Hepatic stellate cell (primary cell): ENCODE measurements at regions not wholly inside any gene's neighbourhood (a gene's known extent, or its start where the extent isn't known, plus 50 kb on each side); places are given as distances from the start of the nearest gene placed in this dataset.
"Not testable (repeated sequence)": the region's sequence is repeated elsewhere in the genome, so short reads cannot be mapped to it uniquely, and the experiment has no call there.

Source experiments
- DNase-seq: peaks from one replicate; pipeline ENCODE4 v3.0.0; 2011; ENCODE audit warnings: low spot score

DNA sequence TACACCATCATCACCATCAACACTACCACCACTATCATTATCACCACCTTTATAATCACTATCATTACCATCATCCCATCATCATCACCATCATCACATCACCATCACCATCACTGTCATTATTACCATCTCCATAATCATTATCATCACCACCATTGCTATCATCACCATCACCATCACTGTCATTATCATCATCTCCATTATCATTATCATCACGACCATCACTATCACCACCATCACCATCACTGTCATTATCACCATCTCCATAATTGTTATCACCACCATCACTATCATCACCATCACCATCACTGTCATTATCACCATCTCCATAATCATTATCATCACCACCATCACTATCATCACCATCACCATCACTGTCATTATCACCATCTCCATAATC is 279.6 kb upstream of the HS6ST1 start:
- DNase-seq: not testable (repeated sequence)

- DNase-seq: no peak
Observed at GRCh38 chr2:128598862-128599441, 280.3 kb upstream of the HS6ST1 start.

- DNase-seq: no peak
Observed at GRCh38 chr2:128599700-128600099, 281.0 kb upstream of the HS6ST1 start.

- DNase-seq: no peak
Observed at GRCh38 chr2:128600581-128601297, 282.1 kb upstream of the HS6ST1 start.

DNA sequence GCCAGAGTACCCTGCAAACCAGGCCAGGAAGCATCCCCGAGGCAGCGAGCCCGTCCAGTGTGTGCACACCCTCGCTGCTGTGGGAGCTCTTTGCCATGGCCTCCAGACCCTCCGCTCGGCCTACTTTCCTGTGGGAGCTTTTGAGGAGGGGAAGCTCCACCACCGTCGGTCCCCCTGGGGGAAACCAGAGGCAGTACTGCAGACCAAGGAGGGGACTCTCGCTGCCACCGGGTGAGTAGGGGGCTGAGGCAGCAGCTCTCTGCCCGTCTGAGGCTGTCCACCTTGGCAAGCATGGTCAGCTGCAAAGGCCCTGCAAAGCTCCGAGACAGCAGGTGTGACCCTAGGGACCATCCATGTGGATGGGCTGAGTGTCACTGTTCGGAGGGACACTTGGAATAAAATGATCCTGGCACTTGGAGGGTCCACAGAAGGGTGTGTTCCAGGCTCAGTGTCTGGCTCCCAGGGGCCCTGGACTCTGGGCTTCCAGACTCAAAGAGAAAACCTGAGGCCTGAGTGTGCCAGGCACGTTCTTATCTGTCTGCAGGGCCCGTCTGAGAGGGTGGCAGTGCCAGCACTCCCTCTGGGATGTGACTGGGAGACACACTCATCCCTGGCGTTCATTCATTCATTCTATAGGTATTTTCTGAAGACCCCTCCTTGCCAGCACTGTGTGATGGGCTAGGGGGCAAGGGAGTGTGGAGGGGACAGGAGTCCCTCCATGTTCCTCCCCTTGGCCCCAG is 282.8 kb upstream of the HS6ST1 start:
- DNase-seq: no peak

DNA sequence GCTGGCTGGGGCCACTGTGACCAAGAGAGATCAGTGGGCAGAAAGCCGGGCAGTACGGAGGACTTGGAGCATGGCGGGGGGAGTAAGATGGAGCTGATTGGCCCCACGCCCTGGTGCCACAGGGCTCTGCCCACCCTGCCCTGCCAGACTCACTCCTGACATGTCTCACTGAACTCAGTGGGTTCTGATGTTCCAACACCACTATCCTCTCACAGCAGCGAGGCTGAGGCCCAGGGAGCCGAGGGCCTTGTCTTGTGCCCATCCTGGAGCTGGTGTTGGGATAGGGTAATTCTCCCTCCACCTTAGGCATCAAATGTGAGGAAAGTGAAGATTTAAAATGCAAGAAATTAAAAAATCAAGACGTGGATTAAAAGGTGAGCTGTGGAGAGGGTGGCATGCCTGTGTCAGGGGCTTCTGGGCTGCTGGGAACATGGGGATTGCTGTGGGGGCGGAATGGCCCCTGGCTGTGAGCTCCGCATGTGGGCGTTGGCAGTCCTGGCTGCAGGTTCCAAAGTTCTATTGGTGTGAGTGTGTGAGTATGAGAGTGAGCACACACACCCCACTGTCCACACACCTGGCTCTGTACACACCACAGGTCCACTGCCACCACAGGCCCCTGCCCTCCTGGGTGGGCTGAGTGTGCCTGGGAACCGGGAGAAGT is 283.5 kb upstream of the HS6ST1 start:
- no peak for DNase-seq

DNA sequence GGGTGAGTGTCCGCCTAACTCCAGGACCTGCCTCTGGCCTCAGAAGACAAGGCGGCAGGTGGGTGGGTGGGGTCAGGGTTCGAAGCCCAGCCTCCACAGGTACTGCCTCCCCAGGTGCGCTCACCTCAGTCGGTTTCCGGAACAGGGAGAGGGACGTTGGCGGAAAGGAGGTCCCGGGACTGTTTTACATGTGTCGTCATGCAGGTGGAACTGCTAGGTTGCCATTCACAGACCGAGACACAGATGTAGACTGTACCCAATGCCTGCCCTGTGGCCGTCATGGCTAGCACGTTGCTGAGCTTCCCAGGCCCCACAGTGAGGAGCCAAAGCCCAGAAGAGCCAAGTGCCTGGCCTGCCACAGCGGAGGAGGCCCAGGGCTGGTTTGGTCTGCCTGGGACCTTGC is 284.0 kb upstream of the HS6ST1 start:
- no peak for DNase-seq

- DNase-seq: no peak
Observed at GRCh38 chr2:128603411-128603924, 284.8 kb upstream of the HS6ST1 start.

GRCh38 chr2:128604045-128604444 is 285.4 kb upstream of the HS6ST1 start:
- DNase-seq: no peak

DNA sequence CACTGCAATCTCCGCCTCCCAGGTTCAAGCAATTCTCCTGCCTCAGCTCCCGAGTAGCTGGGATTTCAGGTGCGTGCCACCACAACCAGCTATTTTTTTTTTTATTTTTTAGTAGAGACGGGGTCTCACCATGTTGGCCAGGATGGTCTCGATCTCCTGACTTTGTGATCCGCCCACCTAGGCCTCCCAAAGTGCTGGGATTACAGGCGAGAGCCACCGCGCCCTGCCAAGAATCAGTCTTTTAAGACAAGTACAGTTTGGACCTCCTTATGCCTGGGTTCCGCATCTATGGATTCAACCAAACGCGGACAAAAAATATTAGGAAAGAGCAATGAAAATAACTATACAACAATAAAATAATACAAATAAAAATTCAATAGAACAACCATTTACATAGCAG is 285.9 kb upstream of the HS6ST1 start:
- DNase-seq: not testable (repeated sequence)

- no peak for DNase-seq
Observed at GRCh38 chr2:128605421-128605820, 286.8 kb upstream of the HS6ST1 start.

DNA sequence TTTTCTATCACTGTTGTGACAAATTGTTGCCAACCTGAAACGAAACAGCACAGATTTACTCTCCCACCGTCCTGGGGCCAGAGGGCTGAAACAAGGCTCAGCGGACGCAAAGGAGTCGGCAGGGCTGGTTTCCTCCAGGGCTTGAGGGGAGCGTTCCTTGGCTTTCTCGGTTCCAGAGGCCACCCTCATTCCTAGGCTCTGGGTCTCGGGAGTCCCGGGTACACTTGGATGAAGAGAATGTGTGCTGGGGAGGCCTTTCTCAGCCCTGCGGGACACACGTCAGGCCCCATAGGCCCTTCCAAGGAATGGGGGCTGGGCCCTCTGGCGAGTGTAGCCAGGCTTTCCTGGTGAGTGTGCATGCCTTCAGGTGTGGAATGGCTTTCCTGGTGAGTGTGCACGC is 287.3 kb upstream of the HS6ST1 start:
- no peak for DNase-seq

GRCh38 chr2:128606837-128607236 is 288.2 kb upstream of the HS6ST1 start:
- no peak for DNase-seq

DNA sequence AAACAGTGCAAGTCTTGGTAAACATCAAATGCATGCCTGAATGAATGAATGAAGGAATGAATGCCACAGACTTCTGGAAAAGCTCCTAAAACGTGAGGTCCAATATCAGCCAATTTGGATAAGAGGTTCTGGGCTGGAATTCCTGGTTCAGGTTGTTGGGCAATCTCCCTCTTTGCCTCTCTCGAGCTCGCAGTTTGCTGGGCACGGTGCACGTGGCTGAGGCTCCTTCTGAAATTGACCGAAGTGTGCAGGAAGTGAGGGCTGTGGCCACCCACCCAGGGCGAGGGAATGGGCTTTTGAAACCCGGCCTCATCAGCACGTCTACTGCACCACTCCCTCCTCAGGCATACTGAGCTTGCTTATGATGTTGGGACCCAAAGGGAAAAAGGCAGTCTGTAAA is 288.8 kb upstream of the HS6ST1 start:
- DNase-seq: no peak

DNA sequence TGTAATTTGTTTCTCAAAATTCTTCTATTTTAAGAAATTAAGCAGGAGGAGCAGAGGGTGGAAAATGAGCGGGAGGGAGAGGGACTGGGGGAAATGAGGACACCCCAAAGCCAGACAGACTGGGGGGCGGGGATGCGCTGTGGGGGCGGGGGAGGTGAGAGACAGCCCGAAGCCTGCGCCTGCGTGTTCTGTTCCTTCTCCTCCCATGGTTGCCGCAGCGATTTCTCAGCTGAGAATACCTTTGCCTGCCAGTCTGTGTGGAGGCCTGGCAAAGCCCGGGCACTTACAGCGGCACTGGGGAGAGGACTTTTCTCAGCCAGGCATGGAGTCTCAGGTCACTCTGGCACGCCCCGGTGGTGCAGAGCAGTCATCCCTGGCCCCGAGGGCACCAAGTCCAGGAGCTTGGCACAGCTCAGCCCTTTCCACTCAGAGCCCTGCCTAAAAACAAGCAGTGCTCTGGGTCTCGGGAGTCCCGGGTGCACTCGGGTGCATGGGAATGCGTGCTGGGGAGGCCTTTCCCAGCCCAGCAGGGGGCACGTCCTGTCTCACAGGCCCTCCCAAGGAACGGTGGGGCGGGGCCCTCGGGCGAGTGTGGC is 289.3 kb upstream of the HS6ST1 start:
- peak; percentile 46 for DNase-seq

- DNase-seq: no peak
Observed at GRCh38 chr2:128608921-128609880, 290.5 kb upstream of the HS6ST1 start.

GRCh38 chr2:128610496-128610895 is 291.8 kb upstream of the HS6ST1 start:
- DNase-seq: no peak

DNA sequence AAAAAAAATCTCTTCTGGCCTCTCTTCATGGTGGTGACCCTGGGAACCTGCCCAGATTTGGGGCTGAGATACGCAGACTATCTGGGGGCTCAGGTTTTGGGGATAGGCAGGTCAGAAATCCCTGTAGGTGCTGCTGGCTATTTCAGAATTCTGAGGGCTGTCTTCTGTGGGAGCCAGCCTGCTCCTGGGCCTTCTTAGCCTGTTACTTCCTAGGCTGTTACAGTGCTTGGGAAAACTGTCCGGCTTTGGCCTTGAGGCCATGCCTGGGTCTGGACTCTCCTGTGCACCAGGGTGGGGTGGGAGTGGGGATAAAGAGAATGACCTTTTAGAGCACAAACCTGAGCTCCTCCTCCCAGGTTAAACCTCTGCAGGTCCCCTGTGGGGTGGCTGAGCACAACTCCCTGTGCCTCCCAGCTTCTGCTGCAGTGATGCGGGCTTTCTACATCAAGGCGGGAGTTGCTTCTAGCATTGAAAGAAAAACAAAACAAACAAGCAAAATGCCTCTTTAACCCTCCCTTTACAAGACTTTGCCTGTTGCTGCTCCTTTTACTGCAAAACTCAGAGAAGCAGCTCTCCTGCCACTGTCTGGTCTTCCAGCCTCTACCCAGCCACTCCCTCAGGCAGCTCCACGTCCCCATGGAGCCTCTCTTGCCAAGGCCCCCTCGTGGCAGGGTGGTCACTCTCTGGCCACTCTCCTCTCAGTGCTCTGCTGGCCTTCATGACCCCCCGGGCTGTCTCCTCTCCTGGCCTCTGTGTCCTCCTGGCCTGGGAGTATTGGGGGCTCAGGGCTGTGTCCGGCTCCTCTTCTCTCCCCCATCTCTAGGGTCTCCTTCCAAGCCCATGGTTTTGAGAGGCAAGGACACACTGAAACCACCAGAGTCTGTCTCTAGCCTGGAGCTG is 293.0 kb upstream of the HS6ST1 start:
- DNase-seq: no peak

- no peak for DNase-seq
Observed at GRCh38 chr2:128612628-128613027, 294.0 kb upstream of the HS6ST1 start.

GRCh38 chr2:128613351-128613750 is 294.7 kb upstream of the HS6ST1 start:
- DNase-seq: no peak
